GM19452 (cell line): ENCODE measurements at regions not wholly inside any gene's neighbourhood (a gene's known extent, or its start where the extent isn't known, plus 50 kb on each side); places are given as distances from the start of the nearest gene placed in this dataset.

Experiments
- ATAC-seq: cut with Tn5 transposase; IDR thresholded peaks from one replicate; pipeline ENCODE4 v1.9.1; 2021; ENCODE audit not compliant: unreplicated experiment

- ATAC-seq = no peak
Measured at GRCh38 chr3:127133971-127134370, 59.0 kb upstream of the PRR23E start.

- no peak for ATAC-seq
Measured at GRCh38 chr3:127134466-127134865, 58.5 kb upstream of the PRR23E start.

DNA sequence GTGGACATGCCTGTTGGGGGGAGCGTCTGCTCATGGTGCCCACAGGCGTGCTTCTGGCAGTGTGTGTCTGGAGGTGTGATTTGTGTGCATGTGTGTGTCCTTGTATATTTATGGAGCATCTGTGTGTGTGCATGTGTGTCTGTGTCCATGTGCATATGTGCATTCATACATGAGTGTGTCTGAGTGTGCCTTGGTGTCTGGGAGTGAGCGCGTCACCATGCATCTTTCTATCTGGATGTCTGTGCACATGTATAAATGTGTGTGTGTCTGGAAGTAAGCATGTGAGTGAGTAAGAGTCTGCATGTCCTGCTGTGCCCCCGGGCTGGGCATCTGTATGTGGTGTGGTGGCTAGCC is 58.1 kb upstream of the PRR23E start:
- no peak for ATAC-seq

- ATAC-seq = no peak
Measured at GRCh38 chr3:127135241-127136023, 57.5 kb upstream of the PRR23E start.

GRCh38 chr3:127136024-127136600 is 56.8 kb upstream of the PRR23E start:
- no peak for ATAC-seq

DNA sequence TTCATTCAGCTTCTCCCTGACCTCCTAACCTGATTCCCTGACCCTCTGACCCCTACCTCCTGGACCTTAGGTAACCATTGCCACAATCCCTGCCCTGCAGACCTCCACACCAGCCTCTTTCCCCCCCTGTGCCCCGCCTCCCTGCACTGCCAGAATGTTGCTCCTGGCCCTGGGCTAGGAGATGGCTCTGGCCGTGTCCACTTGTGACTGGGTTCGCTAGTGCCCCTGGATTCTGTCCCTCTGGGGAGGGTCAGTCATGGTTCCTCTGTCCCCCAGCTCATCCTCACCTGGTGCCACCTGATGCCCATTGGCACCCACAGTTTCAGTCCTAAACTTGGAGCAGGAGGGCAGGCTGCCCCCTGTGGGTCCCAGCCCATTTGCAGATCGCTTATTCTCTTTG is 56.2 kb upstream of the PRR23E start:
- no peak for ATAC-seq

GRCh38 chr3:127137113-127137512 is 55.8 kb upstream of the PRR23E start:
- ATAC-seq = no peak

DNA sequence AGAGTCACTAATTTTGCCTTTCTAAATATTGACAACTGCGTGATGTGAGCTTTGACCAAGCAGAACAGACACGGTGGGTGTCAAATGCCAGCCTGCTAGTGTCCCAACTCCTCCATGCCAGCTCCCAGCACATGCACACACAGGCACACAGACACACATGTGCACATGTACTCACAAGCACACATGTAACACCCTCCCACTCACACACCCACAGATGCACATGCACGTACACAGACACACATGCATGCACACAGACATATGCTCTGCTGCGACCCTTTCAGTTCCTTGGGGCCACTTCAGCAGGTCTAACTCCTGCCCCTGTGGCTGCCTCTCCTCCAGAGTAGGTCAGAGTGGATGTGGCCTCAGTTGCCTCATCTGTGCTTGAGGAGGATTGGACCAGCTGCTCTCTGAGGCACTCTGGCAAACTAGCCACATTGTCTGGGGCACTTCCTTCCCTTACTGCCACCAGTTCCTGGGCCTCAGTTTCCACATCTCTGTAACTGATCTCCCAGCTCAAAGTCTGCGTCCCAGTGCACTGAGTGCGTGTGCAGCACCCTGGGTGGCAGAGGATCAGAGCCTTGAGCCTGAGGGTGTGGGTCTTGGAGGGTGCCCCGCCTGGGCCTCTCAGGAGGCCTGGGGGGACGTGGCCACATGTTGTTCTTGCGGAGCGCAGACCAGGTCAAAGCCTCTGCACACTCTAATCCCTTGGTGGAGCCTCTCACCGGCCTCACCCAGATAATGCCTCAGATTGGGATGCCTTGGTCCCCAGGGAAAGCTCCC is 55.0 kb upstream of the PRR23E start:
- ATAC-seq = no peak

DNA sequence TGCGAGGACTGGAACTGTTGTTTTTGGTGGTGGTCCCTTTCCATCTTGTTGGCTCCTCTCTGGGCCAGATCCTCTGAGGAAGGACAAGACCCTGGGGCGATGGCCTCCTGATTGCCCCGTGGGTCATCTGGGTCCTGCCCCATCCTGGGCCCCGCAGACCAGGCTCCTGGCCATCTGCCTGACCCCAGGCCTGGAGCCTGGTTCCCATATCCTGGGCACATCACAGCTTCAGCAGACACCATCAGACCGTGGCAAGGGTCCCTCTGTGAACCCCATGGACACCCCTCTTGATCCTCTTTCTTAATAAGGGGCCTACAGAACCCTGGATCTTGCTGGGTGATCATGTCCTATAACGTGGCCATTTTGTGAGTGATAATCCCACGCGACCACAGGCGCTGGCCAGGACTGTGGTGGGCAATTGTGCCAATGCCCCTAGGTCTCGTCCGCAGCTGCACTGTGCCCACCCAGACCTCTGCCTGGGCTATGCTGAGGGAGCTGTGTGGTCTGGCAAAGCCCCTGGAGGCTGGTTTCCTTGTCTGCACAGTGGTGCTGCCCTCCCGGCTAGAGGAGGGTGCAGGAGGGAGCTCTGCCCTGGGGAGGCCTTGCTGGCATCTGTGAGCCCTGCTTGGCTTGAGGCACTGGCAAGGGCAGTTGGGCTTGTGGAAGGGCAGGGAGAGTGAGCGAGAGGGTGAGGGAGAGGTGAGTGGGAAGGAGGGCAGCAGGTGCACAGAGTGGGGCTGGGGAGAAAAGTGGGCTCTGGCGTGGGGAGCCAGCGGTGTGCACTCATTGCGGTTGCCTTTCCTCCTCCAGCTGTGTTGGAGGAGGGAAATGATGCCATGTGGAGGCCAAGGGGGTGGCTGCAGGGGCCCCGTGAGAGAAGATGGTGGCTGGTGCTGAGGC is 53.1 kb upstream of the PRR23E start:
- ATAC-seq = no peak

GRCh38 chr3:127140501-127141460 is 52.1 kb upstream of the PRR23E start:
- ATAC-seq = no peak

DNA sequence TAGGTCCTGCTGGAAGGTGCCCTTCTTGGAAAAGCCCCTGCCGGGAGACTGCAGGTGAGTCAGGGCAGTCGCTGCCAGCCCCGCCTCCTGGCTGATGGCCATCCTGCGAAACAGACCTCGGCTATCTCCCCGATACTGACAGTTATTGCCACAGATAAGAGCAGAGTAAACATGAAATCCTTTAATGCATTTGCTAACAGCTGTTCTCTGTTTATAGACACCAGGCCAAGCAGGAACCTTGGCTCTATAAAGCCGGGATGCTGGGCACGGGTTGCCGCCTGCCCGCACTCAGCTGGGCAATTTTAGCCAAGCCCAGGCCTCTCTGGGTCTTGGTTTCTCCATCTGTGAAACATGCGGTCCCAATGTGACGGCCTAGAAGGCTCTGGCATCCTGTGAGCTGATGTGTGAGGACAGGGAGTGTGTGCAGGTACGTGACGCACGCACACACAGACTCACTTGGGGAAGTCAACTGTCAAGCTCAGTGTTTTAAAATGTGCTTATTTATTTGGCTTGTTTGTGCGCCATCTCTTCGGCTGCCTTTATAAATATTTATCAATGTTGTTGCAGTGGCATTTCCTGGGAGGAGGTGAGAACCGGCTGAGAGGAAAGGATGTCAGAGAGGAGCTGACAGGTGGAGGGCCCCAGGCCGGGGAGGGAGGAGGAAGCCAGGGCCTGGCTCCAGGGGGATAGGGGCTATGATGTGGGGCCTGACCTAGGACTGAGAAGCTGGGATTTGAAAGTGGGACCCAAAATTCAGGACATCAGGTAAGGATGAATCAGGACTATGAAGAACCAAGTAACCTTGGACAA is 50.8 kb upstream of the PRR23E start:
- ATAC-seq = no peak
